ENCODE measurements at regions not wholly inside any gene's neighbourhood (a gene's known extent, or its start where the extent isn't known, plus 50 kb on each side); places are given as distances from the start of the nearest gene placed in this dataset.

- TF ChIP-seq CTCF (IDR thresholded peaks at IDR 0.05): no peak
Measured at GRCh38 chr12:67427336-67427735, 158.2 kb downstream of the CAND1 start.

- no peak for TF ChIP-seq CTCF (IDR thresholded peaks at IDR 0.05)
Measured at GRCh38 chr12:67428431-67428830, 159.3 kb downstream of the CAND1 start.

- no peak; the same call in 1 of the 2 replicates for TF ChIP-seq CTCF (IDR thresholded peaks at IDR 0.05)
Measured at GRCh38 chr12:67430708-67431335, 161.7 kb downstream of the CAND1 start.

- TF ChIP-seq CTCF (IDR thresholded peaks at IDR 0.05): no peak
Measured at GRCh38 chr12:67431411-67432020, 162.4 kb downstream of the CAND1 start.

GRCh38 chr12:67433385-67434175, 164.4 kb downstream of the CAND1 start:
- no peak for TF ChIP-seq CTCF (IDR thresholded peaks at IDR 0.05)

- TF ChIP-seq CTCF (IDR thresholded peaks at IDR 0.05): no peak
Measured at GRCh38 chr12:67434671-67435370, 165.7 kb downstream of the CAND1 start.

GRCh38 chr12:67436230-67436629, 167.1 kb downstream of the CAND1 start:
- no peak for TF ChIP-seq CTCF (IDR thresholded peaks at IDR 0.05)
